GM10266 (cell line): ENCODE measurements at regions not wholly inside any gene's neighbourhood (a gene's known extent, or its start where the extent isn't known, plus 50 kb on each side); places are given as distances from the start of the nearest gene placed in this dataset.

Experiments
- DNase-seq: peaks from one replicate; pipeline ENCODE4 v3.0.0; 2012; ENCODE audit errors: extremely low spot score
- CTCF ChIP-seq: IDR thresholded peaks from 2 replicates; pipeline ENCODE4 v1.5.1; 2012; ENCODE audit warnings: mild to moderate bottlenecking, low read depth; ENCODE audit not compliant: control insufficient read depth, insufficient read depth; ENCODE audit errors: missing control alignments

DNA sequence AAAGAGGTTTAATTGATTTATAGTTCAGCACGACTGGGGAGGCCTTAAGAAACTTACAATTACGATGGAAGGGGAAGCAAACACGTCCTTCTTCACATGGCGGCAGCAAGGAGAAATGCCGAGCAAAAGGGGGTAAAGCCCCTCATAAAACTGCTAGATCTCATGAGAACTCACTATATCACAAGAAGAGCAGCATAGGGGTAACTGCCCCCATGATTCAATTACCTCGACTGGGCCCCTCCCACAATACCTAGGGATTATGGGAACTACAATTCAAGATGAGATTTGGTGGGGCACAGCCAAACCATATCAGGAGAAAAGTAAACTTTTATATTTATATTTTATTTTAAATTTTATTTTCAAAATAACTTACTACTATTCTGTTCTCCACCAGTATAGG is 272.0 kb downstream of the MYCN start:
- DNase-seq = no peak
- TF ChIP-seq CTCF = no peak

DNA sequence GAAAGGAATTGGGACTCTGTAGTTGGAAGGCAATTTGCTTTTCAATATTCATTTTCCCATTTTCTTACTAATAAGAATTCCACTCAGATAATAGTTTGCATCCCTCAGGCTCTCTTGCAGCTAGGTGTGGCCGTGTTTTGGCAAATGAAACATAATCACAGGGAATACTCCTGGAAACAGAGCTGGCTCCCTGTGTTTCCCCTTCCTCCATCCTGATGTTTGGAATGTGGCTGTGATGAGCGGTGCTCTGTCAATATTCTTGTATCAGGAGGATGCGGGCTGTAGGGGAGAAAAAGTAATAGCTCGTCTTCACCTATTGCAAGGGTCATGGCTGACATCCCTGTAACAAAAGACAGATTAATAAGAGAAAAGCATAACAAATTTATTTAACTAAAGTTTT is 271.0 kb downstream of the MYCN start:
- DNase-seq = no peak
- no peak for TF ChIP-seq CTCF

DNA sequence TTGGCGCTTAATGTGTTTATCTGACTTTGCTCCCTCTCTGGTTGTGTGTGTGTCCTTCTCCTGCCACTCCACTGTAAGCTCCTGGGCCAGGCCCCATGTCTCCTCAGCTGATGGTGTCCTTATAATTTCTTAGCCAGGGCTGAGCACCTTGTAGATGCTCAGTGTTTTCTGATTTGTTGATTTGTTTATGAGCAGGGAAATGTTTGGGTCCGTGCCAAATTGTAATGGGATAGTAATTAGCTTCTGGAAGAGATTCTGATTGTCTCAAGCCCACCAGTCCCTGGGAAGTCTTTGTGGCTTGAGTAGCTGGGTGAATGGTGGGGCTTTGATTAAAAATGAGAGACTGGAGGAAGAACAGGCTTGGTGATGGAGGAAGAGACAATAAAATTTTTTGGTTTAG is 270.5 kb downstream of the MYCN start:
- TF ChIP-seq CTCF = no peak
- DNase-seq = no peak

GRCh38 chr2:16209799-16210198 is 269.4 kb downstream of the MYCN start:
- no peak for DNase-seq
- TF ChIP-seq CTCF = no peak

DNA sequence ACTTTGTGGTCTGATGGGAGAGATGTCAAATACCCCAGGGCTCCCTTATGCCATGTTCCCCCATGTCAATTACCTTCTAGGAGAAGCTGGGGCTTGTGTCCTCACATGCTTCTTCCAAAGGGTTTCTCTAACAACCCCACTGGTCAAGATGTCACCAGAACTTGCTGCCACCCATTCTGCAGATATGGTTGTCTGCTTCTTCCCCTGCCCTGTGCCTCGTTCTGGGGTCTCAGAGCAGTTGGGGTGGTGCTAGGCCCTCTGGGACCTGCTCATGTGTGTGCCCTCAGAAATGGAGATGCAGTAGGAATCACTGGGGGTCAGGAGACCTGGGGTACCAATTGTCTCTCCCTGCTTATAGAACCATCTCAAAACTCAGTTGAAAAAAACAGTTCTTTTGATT is 268.6 kb downstream of the MYCN start:
- TF ChIP-seq CTCF = no peak
- DNase-seq = no peak

DNA sequence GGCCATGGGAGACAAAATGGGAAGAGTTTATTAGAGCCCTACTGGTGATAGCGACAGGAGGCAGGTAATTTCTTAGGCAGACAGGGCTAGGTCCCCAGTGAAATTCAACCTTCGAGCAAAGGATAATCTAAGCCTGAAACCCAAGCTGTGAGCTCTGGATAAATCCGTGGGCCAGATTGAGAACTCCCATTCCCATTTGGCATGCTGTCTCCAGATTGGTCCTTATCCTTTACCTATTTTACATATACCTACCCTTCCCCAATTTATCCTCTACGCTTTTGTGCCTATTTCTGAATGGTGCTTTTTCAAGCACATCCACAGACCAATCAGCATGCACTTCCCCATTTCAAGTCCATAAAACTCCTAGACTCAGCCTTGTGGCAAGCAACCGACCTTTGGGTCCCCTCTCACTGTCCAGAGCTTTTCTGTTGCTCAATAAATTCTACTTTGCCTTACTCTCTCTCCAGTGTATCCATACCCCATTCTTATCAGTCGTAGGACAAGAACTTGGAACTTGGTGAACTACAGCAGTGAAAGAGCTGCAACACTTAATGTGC is 268.0 kb downstream of the MYCN start:
- DNase-seq = no peak
- no peak for TF ChIP-seq CTCF

- DNase-seq = no peak
- no peak for TF ChIP-seq CTCF
Measured at GRCh38 chr2:16207611-16208010, 267.3 kb downstream of the MYCN start.
